Sigmoid colon (tissue), 4 donors: ENCODE measurements at regions not wholly inside any gene's neighbourhood (a gene's known extent, or its start where the extent isn't known, plus 50 kb on each side); places are given as distances from the start of the nearest gene placed in this dataset.

Source experiments
- EP300 ChIP-seq, 4 donors: sonication (generic); formaldehyde crosslinking; IDR thresholded peaks; one replicate each; pipeline ENCODE4 v1.6.1; 2017; ENCODE audit warnings: antibody characterized with exemption in 4 of 4
- POLR2A ChIP-seq, 2 donors: fragments of 450-650 bp; IDR thresholded peaks; one replicate each; pipeline ENCODE4 v1.6.1; 2016; ENCODE audit warnings: antibody characterized with exemption in 2 of 2, mild to moderate bottlenecking in 2 of 2, moderate library complexity in 2 of 2
- TF ChIP-seq, protein P1 (sequence below), 4 experiments: fragments of 450-650 bp in 3 of 4; fragments of 200-600 bp in 1 of 4; IDR thresholded peaks; one replicate each; pipeline ENCODE4 v1.5.1; 2016 to 2019; ENCODE audit warnings: antibody characterized with exemption in 4 of 4, mild to moderate bottlenecking in 3 of 4, moderate library complexity in 2 of 4

DNA sequence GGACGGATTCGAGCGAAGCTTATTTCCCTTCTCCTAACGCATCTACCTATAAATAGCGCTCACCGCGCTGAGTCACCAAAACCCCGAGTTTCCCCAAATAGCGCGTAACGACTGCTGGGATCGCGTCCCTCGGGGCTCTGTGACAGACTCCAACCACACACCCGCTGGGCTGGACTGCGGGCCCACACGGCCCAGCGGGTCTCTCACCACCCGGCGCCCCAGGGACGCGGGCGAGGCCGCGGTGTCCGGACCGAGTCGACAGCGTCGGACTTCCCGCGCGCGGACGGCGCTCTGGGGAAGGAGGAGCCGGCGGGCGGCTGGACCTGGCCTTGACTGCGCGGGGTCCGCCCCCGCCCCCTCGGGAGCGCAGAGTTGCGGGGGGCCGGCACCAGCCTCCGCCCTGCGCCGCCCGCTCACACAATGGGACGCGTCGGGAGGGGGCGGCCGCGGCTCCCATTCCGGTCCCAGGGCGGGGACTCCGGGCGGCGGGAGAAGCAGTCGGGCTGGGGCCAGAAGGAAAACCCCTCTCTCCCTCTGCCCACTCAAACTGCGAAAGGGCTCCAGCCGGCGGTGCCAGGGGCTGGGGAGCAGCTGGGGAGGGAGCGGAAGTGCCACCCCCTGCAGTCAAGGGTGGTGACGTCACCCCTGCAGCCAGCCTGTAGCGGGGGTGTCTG lies 108.8 kb downstream of the KCNRG start:
- TF ChIP-seq EP300 (IDR thresholded peaks at IDR 0.05) (peak in 1 of 4 donors; percentile 15), POLR2A (IDR thresholded peaks at IDR 0.05) (peak; percentile 69 to 79)
- TF ChIP-seq, protein P1, sequence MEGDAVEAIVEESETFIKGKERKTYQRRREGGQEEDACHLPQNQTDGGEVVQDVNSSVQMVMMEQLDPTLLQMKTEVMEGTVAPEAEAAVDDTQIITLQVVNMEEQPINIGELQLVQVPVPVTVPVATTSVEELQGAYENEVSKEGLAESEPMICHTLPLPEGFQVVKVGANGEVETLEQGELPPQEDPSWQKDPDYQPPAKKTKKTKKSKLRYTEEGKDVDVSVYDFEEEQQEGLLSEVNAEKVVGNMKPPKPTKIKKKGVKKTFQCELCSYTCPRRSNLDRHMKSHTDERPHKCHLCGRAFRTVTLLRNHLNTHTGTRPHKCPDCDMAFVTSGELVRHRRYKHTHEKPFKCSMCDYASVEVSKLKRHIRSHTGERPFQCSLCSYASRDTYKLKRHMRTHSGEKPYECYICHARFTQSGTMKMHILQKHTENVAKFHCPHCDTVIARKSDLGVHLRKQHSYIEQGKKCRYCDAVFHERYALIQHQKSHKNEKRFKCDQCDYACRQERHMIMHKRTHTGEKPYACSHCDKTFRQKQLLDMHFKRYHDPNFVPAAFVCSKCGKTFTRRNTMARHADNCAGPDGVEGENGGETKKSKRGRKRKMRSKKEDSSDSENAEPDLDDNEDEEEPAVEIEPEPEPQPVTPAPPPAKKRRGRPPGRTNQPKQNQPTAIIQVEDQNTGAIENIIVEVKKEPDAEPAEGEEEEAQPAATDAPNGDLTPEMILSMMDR (IDR thresholded peaks at IDR 0.05) = no peak
